Lower leg skin (tissue), 4 donors: ENCODE measurements at regions not wholly inside any gene's neighbourhood (a gene's known extent, or its start where the extent isn't known, plus 50 kb on each side); places are given as distances from the start of the nearest gene placed in this dataset.

Experiments
- DNase-seq, 2 donors: peaks; one replicate each; pipeline ENCODE4 v3.0.0-alpha.2; 2019; ENCODE audit warnings: low spot score in 2 of 2
- H3K4me3 ChIP-seq: fragments of 200-600 bp; sonication (generic); 2 replicates; pipeline ENCODE4 v1.5.1; 2017; ENCODE audit warnings: mild to moderate bottlenecking, low read depth; ENCODE audit not compliant: poor library complexity, severe bottlenecking
- POLR2A ChIP-seq, 2 donors: fragments of 450-650 bp; IDR thresholded peaks; one replicate each; pipeline ENCODE4 v1.6.1; 2016 to 2017; ENCODE audit warnings: antibody characterized with exemption in 2 of 2, mild to moderate bottlenecking in 1 of 2, moderate library complexity in 1 of 2
- WGBS, 2 donors: methylation state at CpG; one replicate each; pipeline ENCODE4 v1.1.5; 2018; 5-methylcytosine and 5-hydroxymethylcytosine counted together
- intact Hi-C: fragments of 100-400 bp; cut with DNase I; formaldehyde crosslinking; loops from one replicate; pipeline ENCODE4 v1.15.0; 2023; ENCODE audit warnings: low total_unique reads
- TF ChIP-seq, protein P1 (sequence below), 3 donors: fragments of 450-650 bp; IDR thresholded peaks; one replicate each; pipeline ENCODE4 v1.5.1; 2016; ENCODE audit warnings: antibody characterized with exemption in 3 of 3, mild to moderate bottlenecking in 3 of 3, moderate library complexity in 2 of 3

DNA sequence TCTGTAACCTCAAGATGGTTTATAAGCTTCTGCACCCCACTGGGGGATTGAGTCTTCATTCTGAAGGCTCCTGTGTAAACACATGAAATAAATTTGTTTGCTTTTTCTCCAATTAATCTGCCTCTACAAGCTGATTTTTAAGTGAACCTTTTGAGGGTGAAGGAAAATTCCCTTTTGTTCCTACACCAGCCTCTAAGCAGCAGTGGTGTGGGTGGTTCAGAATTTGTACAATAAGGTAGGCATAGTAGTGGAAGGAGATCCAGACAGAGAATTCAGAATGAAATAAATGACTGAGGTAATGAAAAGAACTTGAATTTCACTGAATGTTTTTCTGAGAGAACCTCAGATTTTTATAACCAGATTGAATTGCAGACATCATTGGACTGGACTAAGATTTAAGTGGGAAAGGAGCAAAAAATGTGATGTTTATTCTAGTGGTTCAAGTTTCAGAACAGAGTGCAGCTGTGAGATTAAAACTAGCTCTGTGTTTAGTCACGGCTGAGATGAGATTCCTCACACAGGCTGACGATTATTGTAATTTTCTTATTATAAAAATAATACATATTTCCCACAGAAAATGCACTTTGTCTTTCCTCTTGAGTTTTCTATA, 1162.2 kb downstream of the TYW1 start:
- no peak for DNase-seq
- WGBS, 2 donors: 62 to 69% methylated on average over 2 of the region's 2 CpGs
- no peak overlapping the region for H3K4me3 ChIP-seq
- TF ChIP-seq, protein P1, sequence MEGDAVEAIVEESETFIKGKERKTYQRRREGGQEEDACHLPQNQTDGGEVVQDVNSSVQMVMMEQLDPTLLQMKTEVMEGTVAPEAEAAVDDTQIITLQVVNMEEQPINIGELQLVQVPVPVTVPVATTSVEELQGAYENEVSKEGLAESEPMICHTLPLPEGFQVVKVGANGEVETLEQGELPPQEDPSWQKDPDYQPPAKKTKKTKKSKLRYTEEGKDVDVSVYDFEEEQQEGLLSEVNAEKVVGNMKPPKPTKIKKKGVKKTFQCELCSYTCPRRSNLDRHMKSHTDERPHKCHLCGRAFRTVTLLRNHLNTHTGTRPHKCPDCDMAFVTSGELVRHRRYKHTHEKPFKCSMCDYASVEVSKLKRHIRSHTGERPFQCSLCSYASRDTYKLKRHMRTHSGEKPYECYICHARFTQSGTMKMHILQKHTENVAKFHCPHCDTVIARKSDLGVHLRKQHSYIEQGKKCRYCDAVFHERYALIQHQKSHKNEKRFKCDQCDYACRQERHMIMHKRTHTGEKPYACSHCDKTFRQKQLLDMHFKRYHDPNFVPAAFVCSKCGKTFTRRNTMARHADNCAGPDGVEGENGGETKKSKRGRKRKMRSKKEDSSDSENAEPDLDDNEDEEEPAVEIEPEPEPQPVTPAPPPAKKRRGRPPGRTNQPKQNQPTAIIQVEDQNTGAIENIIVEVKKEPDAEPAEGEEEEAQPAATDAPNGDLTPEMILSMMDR (IDR thresholded peaks at IDR 0.05): no peak
- TF ChIP-seq POLR2A (IDR thresholded peaks at IDR 0.05): no peak
- intact Hi-C loops: no loop called here

DNA sequence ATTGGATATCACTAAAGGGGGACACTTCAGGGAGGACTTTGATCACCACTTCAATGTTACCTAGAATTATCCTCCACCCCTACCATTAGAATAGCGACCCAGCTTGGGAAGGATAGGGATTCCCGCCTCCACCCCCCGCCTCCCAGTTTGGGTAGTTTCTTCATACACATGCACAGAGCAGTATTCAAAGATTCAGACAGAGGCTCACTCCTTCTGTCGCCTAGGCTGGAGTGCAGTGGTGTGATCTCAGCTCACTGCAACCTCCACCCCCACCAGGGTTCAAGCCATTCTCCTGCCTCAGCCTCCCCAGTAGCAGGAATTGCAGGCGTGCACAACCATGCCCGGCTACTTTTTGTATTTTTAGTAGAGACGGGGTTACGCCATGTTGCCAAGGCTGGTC, 1166.1 kb downstream of the TYW1 start:
- peak in 1 of 2 donors; percentile 56 for DNase-seq
- no peak overlapping the region for H3K4me3 ChIP-seq
- intact Hi-C loops: no loop called here
- WGBS, 2 donors: 86 to 91% methylated on average over 8 of the region's 8 CpGs
- TF ChIP-seq, protein P1 (IDR thresholded peaks at IDR 0.05): no peak
- no peak for TF ChIP-seq POLR2A (IDR thresholded peaks at IDR 0.05)

DNA sequence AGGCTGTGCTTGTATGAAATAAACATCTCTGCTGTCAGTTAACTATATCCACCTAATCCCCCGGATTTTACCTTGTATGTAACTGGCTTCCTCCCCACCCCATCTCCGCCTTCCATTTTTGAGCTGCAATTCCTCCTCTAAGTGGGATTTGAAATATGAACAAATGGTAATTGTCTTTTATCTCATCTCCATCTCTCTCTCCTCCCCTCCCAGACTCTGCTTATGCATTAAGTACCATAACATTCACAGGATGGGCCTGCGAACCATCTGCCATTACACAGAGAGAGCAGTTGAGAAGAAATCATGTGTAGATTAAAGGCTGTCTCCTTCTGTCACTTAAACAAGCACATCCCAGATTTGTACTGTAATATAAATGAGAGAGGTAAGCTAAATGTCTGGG, 1169.9 kb downstream of the TYW1 start:
- DNase-seq: peak in 1 of 2 donors; percentile 2
- intact Hi-C loops: no loop called here
- WGBS, 2 donors: 33 to 40% methylated on average over 3 of the region's 3 CpGs
- TF ChIP-seq POLR2A (IDR thresholded peaks at IDR 0.05): no peak
- TF ChIP-seq, protein P1 (IDR thresholded peaks at IDR 0.05): no peak
- H3K4me3 ChIP-seq: no peak overlapping the region

DNA sequence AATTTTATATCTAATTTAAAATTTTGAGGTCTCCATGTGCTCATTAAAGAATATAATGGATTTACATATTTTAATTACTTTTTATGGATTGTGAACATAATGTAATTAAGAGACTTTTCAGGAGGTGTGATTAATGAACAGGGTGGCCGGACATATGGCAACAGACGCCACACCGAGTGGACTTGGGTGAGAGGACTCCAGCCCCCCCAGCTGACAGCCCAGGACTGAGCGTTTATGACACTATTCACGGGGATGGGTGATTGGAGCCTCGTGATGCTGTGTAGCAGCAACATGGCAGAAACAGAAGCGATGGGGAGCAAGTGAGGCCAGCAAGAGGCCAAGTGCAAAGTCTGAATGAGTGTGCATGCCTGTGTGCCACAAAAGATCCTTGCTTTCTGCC, 1176.9 kb downstream of the TYW1 start:
- DNase-seq: peak in 1 of 2 donors; percentile 54
- no peak overlapping the region for H3K4me3 ChIP-seq
- WGBS, 2 donors: 75 to 86% methylated on average over 7 of the region's 7 CpGs
- intact Hi-C loops: no loop called here
- TF ChIP-seq POLR2A (IDR thresholded peaks at IDR 0.05): no peak
- TF ChIP-seq, protein P1 (IDR thresholded peaks at IDR 0.05): no peak

DNA sequence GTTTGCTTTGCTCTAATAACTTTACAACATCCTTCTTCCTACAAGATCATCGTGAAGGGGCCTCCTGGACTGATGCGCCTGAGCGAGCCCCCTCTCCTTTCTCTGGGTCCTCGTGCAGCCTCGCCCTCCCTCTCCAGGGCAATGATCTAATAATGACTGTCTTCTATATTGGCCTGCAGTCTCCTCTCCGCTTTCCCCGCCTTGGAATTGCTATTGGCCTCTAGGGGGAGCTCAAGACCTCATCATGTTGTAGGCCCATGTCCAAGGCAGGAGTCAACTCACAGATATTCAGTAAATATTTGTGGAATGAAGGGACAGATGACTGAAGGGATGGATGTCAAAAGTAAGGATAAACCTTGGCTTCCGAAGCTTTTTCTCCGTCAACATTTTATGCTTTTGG, 1180.3 kb downstream of the TYW1 start:
- intact Hi-C loops: no loop called here

More for the DNA sequence above, 1180.3 kb downstream of the TYW1 start:
- TF ChIP-seq POLR2A (IDR thresholded peaks at IDR 0.05): no peak
- TF ChIP-seq, protein P1 (IDR thresholded peaks at IDR 0.05): peak in 1 of 3 donors; percentile 21
- peak; percentile 45 to 75 for DNase-seq
- WGBS, 2 donors: 26 to 39% methylated on average over 9 of the region's 9 CpGs
- H3K4me3 ChIP-seq: no peak overlapping the region
